Chondrocyte (in vitro differentiated cells): ENCODE measurements at regions not wholly inside any gene's neighbourhood (a gene's known extent, or its start where the extent isn't known, plus 50 kb on each side); places are given as distances from the start of the nearest gene placed in this dataset.

Experiments used
- DNase-seq: peaks from one replicate; pipeline ENCODE4 v3.0.0; 2021; ENCODE audit warnings: mixed read lengths, low spot score
- H3K27ac Mint-ChIP-seq: one replicate; pipeline ENCODE4 v1.8.0; 2021; ENCODE audit warnings: mild to moderate bottlenecking, moderate library complexity, mixed read lengths; ENCODE audit not compliant: unreplicated experiment
- H3K27me3 Mint-ChIP-seq: 2 replicates; pipeline ENCODE4 v1.8.0; 2021; ENCODE audit warnings: low read depth, mixed read lengths
- H3K36me3 Mint-ChIP-seq: 2 replicates; pipeline ENCODE4 v1.8.0; 2021; ENCODE audit warnings: low read depth, mixed read lengths
- H3K4me1 Mint-ChIP-seq: 2 replicates; pipeline ENCODE4 v1.8.0; 2021; ENCODE audit warnings: low read depth, mild to moderate bottlenecking, mixed read lengths
- H3K4me3 Mint-ChIP-seq: one replicate; pipeline ENCODE4 v1.8.0; 2021; ENCODE audit warnings: mild to moderate bottlenecking, moderate library complexity, mixed read lengths; ENCODE audit not compliant: unreplicated experiment
- H3K9me3 Mint-ChIP-seq: 2 replicates; pipeline ENCODE4 v1.8.0; 2021; ENCODE audit warnings: low read depth, mixed read lengths
- TF ChIP-seq, protein P1 (sequence below): fragments of 200-600 bp; sonication (generic); IDR thresholded peaks from 2 replicates; pipeline ENCODE4 v1.5.0; 2021; ENCODE audit warnings: antibody characterized with exemption, mild to moderate bottlenecking, moderate library complexity

DNA sequence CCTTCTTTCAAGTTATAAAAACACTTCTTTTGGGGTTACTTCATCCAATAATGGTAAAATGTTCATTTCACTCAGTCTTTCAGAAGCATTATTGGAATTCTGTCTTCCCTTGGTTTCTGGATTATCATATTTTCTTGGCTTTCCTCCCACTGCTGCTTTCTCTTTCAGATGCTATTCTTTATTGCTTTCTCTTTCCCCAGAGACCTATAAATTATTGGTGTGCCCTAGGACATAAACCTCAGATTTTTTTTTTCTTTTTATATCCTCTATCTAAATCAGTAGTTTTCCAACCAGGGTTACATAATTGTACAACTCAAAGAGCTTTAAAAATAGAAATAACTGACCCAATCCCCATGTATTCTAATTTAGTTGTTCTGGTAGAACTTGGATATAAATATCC lies 1005.5 kb downstream of the ARAP2 start:
- TF ChIP-seq, protein P1, sequence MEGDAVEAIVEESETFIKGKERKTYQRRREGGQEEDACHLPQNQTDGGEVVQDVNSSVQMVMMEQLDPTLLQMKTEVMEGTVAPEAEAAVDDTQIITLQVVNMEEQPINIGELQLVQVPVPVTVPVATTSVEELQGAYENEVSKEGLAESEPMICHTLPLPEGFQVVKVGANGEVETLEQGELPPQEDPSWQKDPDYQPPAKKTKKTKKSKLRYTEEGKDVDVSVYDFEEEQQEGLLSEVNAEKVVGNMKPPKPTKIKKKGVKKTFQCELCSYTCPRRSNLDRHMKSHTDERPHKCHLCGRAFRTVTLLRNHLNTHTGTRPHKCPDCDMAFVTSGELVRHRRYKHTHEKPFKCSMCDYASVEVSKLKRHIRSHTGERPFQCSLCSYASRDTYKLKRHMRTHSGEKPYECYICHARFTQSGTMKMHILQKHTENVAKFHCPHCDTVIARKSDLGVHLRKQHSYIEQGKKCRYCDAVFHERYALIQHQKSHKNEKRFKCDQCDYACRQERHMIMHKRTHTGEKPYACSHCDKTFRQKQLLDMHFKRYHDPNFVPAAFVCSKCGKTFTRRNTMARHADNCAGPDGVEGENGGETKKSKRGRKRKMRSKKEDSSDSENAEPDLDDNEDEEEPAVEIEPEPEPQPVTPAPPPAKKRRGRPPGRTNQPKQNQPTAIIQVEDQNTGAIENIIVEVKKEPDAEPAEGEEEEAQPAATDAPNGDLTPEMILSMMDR, result no peak
- Mint-ChIP-seq H3K4me1 (no peaks in the 10 kb centered on the region), H3K4me3 (no peak overlapping the region), H3K27me3 (no peaks in the 10 kb centered on the region), H3K27ac (no peak overlapping the region), H3K9me3 (peaks cover 7% of the 10 kb centered on the region), H3K36me3 (no peaks in the 10 kb centered on the region)
- DNase-seq, result no peak

DNA sequence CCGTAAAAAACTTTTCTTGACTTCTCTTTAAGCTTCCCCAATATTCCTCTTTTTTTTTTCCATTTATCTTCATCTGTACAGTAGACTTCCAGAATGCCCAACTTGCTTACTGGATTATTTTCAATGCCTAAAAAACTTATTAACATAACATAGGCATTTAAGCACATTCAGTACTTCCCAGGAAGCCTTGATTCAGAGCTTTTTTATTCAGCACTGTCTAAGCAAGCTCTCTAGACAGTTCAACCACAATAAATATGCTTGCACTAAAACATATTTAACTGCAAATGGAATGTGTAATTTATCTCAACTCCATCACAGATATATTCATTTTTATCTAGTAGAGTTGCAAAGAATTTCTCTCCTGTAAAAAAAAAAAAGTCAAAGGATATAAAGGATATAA lies 997.8 kb downstream of the ARAP2 start:
- no peaks in the 10 kb centered on the region for H3K36me3 Mint-ChIP-seq
- no peak for DNase-seq
- no peaks in the 10 kb centered on the region for H3K9me3 Mint-ChIP-seq
- no peaks in the 10 kb centered on the region for H3K4me1 Mint-ChIP-seq
- TF ChIP-seq, protein P1, result no peak
- no peaks in the 10 kb centered on the region for H3K27me3 Mint-ChIP-seq
- no peak overlapping the region for H3K4me3 Mint-ChIP-seq
- H3K27ac Mint-ChIP-seq, result no peak overlapping the region

DNA sequence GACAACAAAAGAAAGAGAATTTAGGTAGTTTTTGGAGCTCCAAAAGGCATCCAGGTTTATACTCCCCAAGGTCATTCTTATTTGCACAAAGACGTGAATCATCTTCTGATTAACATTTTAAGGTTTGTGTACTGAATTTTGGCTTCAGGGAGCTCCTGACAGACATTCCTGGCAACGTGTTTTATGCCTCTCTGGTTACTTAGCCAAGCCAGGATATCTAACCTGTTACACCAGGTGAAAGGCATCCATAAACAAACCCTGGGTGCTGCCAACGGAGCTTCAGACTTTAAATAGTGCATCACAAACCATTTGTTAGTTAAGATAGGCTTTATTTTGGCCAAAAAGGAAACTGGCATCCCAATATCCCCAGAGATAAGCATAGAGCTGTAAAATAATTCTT lies 997.3 kb downstream of the ARAP2 start:
- Mint-ChIP-seq H3K27me3 (no peaks in the 10 kb centered on the region), H3K4me1 (no peaks in the 10 kb centered on the region), H3K9me3 (no peaks in the 10 kb centered on the region), H3K36me3 (no peaks in the 10 kb centered on the region), H3K27ac (no peak overlapping the region), H3K4me3 (no peak overlapping the region)
- DNase-seq, result no peak
- TF ChIP-seq, protein P1, result no peak

DNA sequence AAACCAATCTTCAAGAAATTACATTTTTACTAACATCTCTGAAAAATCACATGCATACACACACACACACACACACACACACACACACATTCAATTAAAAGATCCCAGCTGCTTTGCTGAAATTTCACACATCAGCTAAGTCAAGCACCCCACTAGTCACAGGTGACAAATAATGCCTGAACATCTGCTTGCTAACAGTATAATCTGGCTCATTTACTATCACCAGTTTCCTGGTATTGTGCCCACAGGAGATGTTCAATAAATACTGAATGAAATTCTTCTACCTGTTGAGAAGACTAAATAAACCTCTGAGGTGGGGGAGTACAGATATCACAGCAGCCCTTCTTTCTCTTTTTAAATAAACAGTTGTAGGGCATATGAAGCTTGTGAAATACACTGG lies 994.0 kb downstream of the ARAP2 start:
- Mint-ChIP-seq H3K4me3 (no peak overlapping the region), H3K27me3 (no peaks in the 10 kb centered on the region), H3K9me3 (no peaks in the 10 kb centered on the region), H3K36me3 (no peaks in the 10 kb centered on the region), H3K4me1 (no peaks in the 10 kb centered on the region), H3K27ac (no peak overlapping the region)
- DNase-seq, result no peak
- TF ChIP-seq, protein P1, result no peak

DNA sequence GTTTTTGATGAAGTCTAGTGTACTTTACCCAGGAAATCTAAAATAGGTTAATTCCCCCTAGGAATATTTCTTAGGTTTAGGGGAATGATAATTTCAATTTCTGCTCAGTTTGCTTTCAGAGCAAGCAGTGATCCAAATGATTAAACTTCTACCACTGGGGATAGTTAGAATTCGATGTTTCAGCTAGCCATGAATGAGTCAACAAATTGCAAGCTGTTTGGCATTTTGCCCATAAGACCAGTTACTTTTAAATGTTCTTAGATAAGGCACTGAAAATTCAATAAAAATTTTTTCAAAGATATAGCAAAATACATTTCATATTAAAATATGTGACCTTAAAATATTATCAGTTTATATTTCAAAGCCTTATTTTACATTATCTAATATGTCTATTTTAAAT lies 993.6 kb downstream of the ARAP2 start:
- Mint-ChIP-seq H3K4me1 (no peaks in the 10 kb centered on the region), H3K9me3 (no peaks in the 10 kb centered on the region), H3K36me3 (no peaks in the 10 kb centered on the region), H3K27me3 (no peaks in the 10 kb centered on the region), H3K4me3 (no peak overlapping the region), H3K27ac (no peak overlapping the region)
- no peak for DNase-seq
- TF ChIP-seq, protein P1, result no peak
